Femur (tissue), 1 donor: ENCODE measurements at regions not wholly inside any gene's neighbourhood (a gene's known extent, or its start where the extent isn't known, plus 50 kb on each side); places are given as distances from the start of the nearest gene placed in this dataset.
"Not testable (repeated sequence)": the region's sequence is repeated elsewhere in the genome, so short reads cannot be mapped to it uniquely, and the experiment has no call there.

Experiments used
- DNase-seq: peaks from one replicate; pipeline ENCODE4 v3.0.0-alpha.2; 2017

DNA sequence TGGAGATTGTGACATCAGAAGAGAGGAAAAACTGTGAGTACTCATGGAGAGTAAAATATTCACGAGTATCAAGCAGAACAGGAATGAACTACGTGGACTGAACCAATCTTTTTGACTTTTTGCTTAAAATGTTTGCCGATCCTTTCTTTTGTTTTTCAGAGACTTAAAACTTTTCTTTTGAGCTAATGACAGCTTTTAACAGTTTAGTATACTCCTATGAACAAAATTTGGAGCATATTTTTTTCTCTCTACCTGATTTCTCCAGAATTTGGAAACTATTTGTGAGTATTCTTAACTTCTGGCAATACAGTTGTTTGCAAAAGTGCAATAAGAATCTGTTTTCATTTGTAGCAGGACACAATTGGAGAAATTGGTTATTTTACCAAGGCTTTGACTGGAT is 786.3 kb downstream of the SORCS1 start:
- DNase-seq = no peak

DNA sequence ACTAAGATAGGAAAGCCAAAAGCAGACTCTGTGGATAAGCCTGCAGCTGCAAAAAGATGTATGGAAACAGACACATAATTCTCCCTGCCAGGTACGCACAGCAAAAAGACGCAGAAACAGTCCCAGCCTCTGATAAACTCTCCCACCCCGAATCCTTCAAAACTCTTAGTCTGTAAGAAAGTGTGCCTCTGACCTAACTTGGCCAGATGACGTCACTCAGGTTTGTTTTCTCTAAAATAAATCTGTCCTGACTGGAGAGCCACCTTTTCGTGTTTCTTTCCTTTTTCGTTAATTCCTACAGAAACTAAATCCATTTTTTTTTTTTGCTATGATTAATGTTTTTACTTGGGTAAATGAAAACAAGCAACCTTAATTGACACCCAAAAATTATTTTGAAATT is 793.8 kb downstream of the SORCS1 start:
- no peak for DNase-seq

DNA sequence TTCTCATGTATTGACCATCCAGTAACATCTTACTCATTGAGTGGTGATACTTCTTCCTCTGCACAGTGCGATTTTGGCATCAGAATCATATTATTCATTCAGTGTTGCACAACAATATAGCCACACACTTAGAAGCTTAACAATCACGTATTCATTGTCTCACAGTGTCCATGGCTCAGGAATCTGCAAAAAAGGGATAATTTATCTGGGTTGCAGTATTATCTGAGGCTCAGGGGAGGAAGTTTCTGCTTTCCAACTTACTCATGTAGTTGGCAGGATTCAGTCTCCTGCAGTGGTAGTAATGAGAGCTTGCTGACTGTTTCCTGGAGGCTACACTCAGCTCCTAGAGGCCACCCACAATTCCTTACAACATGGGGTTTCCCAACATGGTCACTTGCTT is 803.6 kb downstream of the SORCS1 start:
- DNase-seq = no peak

DNA sequence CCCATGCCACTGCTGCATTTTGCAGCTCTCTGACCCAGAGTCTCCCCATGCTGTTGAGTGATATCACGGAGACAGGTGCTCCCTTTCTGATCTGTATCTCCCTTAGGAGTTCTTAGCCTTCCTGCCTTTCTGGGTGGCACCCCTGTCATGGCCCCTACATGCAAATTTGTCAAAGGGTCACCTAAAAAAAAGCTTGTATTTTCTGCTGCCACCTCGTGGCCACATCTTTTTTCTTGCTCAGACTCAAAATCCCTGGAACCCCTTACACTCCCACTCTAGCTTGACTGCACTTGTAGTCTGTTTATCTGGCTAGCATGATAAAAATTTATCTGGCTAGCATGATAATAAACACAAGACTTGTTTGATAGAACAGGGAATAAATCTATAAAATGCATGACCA is 809.1 kb downstream of the SORCS1 start:
- DNase-seq = no peak

DNA sequence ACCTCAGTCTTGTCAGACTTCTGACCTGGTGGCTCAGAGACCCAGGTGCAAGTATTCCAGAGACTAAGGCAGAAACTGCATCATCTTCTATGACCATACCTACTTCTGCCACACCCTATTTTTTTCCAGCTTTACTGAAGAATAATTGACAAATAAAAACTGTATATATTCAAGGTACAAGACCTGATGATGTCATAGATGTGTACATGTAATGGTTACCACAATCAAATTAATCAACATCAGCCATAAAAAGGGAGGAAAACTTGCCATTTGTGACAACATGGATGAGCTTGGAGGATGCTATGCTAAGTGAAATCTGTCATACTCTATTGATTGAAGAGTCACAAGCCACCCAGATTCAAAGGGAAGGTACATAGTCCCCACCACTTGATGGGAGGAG is 815.6 kb downstream of the SORCS1 start:
- no peak for DNase-seq

DNA sequence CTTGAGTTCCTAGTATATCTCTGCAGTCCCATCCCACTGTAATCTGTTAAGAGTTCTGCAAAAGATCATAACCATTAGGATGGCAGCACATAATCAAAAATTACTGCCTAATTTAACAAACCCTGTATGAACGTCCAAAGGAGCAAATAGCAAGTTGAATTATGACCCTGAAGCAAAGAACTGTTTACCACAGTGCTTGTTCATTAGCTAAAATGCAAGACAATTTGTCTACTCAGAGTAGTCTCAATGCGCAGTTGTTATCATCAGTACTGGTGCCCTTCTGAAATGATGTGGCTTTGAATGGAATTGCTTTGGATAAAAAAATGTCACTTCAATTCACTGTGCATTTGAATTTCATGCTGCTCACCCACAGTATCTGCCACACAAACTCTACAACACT is 817.0 kb downstream of the SORCS1 start:
- DNase-seq = no peak

DNA sequence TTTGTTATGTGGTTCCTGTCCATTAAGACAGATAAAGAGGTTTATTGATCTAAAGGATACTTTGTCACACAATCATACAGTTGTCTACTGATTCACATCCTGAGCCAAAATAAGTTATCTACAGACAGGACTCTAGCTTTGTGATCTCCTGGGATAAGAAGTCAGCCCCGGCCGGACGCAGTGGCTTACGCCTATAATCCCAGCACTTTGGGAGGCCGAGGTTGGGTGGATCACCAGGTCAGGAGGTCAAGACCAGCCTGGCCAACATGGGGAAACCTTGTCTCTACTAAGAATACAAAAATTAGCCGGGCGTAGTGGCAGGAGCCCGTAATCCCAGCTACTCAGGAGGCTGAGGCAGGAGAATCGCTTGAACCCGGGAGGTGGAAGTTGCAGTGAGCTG is 821.0 kb downstream of the SORCS1 start:
- DNase-seq = not testable (repeated sequence)

DNA sequence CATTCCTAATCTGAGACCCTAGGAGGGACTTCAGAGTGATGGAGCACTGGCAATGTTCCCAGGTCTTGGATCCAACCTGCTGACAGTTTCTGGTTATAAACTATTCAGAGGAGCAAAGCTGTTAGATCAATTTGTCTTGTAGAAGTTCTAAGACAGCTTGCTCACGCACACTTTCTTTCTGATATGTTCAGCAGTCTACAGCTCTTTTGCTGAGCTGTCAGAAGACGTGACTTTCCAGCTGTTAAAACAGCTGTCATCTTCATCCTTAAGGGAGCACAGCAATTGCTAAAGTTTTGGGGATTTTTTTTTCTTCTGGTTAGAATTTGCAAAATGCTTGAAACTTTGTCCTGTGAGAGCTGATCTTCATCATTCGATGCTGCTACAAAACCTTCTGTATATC is 823.1 kb downstream of the SORCS1 start:
- no peak for DNase-seq

DNA sequence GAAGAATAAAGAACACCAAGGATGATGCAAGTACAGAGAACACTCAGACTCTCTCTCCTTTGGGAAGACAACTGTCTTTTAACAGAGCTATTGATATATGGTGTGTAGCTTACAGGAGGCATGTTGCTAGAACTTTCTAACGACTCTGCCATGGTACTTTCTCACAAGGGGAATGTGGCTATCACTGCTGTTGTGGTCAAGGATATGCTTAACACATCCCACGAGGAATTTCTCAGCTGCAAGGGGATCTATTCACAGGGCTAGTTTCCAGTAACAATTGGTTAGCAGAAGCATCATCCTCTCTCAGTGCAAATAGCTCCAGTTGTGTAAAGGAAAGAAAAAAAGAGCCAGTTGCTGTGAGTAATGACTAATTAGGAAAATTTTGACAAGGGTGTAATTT is 826.0 kb downstream of the SORCS1 start:
- no peak for DNase-seq

DNA sequence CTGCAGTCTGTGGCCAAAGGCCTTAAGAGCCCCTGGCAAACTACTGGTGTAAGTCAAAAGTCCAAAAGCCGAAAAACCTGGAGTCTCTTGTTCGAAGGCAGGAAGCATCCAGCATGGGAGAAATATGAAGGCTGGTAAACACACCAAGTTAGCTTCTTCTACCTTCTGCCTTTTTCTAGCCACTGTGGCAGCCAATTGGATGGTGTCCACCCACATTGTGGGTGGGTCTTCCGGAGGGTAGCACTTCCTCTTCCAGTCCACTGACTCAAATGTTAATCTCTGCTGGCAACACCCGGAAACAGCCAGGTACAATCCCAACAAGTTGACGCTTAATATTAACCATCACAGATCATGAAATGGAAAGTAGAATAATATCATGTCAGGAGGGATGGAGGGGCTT is 827.6 kb downstream of the SORCS1 start:
- DNase-seq = no peak

DNA sequence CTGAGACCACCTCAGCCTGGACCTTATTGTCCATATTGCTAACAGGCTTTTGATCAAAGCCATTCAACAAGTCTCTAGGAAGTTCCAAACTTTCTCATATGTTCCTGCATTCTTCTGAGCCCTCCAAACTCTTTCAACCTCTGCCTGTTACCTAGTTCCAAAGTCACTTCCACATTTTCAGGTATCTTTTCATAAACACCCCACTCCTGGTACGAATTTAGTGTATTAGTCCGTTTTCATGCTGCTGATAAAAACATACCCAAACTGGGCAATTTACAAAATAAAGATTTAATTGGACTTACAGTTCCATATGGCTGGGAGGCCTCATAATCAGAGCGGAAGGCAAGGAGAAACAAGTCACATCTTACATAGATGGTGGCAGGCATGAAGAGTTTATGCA is 836.8 kb downstream of the SORCS1 start:
- no peak for DNase-seq

DNA sequence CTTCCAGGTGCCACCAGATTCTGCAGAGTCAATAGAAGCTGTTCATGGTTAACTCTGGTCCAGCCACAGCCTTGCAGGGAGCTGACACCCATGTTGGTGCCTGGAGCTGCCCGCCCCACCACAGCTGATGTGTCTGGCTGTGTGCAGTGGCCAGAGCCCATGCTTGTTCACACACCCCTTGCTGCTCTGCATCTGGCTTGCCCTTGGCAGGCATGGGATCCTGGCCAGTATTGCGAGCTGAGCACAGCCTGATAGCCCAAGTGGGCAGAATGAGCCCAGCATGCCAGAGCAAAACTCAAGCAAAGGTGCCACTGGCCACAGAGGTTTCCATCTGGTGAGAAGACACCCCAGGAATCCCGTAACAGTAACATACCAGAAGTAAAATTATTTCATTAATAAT is 843.6 kb downstream of the SORCS1 start:
- DNase-seq = no peak

DNA sequence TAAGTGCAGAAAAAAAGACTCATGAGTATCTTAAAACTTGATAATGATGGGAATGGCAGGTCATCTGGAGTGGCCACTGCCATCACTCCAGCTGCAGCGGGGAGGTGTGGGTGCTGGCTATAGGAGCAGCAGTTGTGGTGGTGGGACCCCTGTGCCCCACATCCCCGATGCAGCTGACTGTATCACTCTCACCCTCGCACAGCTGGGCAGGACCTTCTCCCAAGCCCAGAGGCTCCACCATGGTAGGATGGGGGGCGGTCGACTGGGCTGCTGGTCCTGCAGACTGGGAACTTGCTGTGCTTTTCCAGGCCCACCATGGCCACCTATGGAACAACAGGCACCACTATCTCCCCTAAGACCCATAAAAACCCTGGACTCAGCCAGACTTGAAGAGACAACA is 844.4 kb downstream of the SORCS1 start:
- DNase-seq = no peak

DNA sequence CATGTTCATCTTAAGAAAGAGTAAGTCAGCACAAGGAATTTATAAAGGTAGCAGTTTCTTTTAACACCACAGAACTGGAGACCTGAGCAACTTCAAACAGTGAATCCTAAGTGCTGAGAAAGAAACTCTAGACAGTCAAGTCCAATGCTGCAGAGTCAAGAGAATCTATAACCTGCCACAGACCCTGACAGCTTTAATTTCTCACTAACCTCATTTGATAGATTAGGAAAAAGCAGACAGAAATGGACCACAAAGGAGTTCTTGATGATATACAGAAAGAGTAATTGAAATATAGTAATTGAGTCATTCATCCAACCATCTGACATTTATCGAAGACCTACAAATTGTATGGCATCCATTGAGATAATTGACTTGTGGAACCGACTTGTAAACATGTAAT is 847.0 kb downstream of the SORCS1 start:
- DNase-seq = no peak

DNA sequence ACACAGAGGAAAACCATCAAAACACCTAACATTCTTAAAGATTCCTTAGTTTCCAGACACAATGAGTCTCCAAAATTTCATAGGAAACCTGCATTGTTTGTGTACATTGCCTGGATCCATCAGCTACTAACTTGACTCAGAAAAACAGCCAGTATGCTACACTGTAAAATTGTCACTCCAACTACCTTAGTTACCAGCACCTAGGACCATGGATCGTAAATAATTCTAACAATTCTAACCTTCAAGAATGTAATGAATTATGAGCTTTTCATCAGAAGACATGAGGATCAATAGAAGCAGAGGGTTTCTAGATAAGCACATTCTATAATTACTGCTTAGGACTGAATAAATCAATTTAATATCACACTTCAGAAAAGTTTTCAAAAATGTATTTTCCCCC is 851.5 kb downstream of the SORCS1 start:
- no peak for DNase-seq

DNA sequence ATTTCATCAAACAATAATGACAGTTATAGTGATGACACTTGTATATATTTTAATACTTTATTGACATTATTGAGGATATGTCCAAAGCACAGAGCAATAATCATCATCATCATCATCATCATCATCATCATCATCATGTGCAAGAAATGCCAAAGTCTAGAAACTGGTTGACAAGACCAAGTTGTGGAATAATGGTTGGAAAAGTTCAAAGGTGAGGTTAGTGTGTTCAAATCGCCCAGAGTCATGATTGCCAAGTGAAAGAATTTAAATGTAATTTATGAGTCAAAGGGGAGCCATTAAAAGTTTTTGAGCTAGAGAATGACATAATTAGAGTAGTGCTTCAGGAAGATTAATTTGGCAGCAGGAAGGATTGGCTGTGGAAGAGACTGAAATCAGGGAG is 852.4 kb downstream of the SORCS1 start:
- DNase-seq = no peak

DNA sequence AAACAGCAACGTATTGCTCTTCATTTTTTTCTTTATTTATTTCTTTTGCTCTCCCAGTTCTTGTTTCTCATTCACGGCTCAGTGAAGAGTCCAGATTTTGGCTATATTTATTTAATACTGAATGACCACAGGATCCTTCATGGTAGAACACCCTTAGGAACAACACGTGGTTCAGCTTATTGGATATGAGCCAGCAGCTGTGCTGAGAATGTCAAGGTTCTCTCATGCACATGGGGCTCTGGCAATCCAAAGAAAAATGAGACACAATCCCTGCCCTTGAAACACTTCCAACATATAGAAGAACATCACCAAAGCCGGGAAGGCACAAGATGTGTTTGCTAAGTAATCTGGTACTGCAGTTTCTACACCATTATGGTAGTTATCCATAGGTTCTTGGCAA is 852.9 kb downstream of the SORCS1 start:
- peak; percentile 49 for DNase-seq

DNA sequence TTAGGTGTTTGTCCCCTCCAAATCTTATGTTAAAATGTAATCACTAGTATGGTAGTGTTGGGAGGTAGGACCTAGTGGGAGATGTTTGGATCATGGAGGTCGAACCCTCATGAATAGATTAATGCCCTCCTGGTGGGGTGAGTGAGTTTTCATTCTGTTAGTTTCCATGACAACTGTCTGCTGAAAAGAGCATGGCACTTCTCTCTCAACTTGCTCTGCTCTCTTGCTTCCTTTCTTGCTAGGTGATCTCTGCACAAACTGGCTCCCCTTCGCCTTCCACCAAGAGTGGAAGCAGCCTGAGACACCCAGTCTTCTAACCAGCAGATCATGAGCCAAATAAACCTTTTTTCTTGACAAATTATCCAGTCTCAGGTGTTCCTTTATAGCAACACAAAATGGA is 853.9 kb downstream of the SORCS1 start:
- no peak for DNase-seq

DNA sequence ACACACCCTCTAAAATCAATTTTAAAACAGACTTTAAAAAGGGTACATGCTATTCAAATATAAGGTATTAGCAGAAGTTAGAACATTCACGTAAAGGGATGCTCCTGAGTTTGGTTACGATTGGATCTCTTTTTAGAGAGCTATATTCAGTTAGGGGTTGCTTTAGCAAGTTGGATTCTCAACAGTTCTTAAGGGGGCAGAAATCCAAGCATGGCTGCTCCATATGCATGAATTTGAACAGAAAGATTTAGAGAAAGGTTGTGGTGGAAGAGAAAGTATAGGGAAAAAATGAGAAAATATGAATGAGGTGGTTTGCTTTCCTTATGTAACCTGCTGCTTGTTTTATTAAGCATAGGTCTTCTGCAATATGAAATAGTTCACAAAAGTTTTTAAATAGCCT is 855.1 kb downstream of the SORCS1 start:
- no peak for DNase-seq

DNA sequence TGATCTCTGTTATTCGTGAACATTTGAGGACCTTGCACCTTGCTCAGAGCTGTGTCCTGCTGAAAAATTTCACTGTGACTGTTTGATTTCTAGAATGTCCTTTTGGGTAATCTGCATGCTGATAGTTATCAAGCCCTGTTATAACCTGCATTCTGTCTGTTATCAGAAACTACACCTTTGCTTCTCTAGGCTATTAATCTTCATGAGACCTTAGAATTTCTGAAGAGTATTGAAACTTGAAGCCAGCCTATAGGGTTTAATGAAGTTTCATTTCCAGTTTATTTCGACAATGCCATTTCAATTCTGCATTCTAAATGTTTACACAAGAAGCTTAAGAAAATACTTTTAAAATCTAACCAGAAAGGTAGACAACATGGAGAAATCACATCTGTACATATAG is 856.2 kb downstream of the SORCS1 start:
- DNase-seq = no peak

DNA sequence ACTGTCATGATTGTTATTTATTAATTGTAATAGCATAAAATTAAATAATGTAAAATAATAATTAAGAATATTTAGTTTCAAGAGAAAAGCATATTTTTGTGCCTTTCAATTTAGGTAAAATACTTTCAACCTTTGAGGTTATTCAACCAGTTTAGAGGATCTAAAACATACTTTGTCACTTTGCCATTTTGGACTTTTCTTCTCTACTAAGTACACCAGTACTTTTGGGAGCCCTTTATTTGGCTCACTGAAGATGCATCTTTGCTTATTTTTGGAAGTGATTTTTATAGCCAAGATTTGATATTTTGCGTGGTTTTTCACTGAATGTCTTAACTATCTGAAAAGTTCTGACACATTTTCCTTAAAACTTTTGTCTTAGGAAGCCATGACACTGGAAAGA is 860.5 kb downstream of the SORCS1 start:
- DNase-seq = no peak

DNA sequence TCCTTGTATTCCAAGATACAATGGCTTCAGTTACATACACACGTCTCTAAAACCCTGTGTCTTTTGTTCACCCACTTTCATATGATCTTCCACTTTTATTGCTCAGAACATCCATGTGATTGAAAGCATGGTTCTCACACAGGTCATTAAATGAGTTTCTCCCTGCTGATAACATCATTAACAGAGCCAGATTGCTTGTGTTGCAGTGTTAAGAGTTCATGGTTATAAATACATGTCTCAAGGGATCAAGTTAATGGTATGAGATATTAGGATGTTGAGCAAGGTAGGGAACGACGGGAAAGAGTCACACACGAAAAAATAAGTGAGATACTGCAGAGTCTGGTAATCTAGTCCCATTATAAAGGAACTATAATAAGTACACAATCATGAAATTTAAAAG is 861.5 kb downstream of the SORCS1 start:
- DNase-seq = no peak

DNA sequence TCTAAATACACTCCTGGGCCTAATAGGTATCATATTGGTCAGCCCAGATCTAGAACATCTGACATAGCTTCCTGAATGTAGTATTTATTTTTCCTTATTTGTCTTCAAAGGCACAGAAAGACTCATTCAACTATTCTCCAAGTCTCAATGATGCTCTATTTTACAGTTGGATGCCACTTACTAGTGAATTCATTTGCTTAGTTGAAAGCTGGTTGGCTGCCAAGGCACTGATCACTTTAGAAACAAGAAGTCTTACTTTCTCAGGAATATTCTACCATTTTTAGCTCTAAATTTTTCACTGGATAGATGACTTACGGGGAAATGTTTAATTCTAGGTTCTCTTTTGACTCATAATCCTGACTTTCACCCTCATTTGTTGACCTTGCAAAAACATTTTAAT is 863.4 kb downstream of the SORCS1 start:
- DNase-seq = no peak

DNA sequence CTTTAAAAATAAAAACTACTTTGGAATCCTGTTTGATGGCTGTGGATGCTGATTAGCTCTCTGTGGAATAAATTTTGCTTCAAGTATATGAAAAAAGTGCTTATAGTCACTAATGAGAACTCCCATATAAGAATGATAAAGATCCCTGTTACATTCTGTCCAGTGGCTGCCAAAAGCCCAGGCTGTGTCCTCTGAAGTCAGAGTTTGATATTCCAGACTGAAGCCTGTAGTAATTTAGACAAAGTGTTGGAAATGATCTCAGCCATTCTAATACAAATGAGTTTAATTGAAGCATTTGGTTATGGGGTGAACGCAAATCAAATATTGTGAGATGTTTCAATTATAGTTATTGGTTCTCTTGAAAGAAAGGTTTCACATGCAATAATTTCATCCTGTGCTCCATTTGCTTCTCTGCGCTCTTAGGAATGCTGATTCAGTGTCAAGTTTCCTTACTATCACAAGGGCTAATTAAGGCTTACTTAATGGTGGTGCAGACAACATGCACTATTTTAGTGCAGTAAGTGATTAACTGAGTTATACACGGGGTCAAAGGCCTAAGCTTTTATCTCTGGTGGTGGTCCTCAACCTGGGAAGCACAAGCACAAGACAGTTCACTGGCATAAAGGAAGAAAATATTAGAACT is 867.6 kb downstream of the SORCS1 start:
- DNase-seq = no peak

DNA sequence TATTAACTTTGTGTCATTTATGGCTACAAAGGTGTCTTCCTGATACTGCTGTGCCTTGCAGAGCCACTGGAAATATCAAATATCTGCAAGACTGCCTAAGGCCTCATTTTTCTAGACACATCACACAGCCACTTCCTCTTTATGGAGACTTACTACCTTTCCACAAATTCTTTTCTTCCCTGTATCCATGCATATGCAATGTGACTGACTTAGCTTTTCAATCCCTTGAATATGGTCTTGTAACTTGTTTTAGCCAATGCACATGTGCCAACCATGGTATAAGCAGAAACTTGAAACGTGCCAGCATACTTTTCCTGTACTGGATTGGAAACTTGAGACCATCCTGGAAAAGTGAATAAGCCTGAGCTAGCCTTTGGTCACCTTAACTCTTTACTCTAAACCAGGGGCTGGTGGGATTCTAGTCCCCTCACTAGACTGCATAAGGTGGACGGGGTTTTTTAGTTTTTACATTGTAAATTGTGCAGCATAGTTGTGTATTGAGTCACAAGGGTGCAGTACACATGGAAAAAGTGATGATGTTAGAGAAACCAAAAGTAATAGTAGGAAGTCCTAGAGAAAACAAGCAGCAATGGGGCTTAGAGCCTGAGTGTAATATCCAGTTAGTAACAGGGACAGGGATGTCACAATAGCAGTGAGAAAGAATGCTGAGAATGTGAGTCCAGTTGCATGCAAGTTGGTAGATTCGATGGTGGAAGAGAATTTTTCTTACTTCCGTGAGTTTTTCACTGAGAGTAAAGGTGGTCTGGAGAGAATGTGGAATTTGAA is 879.5 kb downstream of the SORCS1 start:
- no peak for DNase-seq
